GM12873 (cell line): ENCODE measurements at regions not wholly inside any gene's neighbourhood (a gene's known extent, or its start where the extent isn't known, plus 50 kb on each side); places are given as distances from the start of the nearest gene placed in this dataset.

Experiments used
- CTCF ChIP-seq: IDR thresholded peaks from 2 replicates; pipeline ENCODE4 v1.5.1; 2012; ENCODE audit warnings: low read depth, mild to moderate bottlenecking, moderate library complexity, low read length, control low read depth; ENCODE audit not compliant: insufficient read depth; ENCODE audit errors: missing control alignments

GRCh38 chr2:48157150-48157549 is 157.3 kb upstream of the FOXN2 start:
- no peak for TF ChIP-seq CTCF

- no peak for TF ChIP-seq CTCF
Observed at GRCh38 chr2:48161628-48162027, 152.9 kb upstream of the FOXN2 start.

GRCh38 chr2:48162742-48163141 is 151.7 kb upstream of the FOXN2 start:
- no peak for TF ChIP-seq CTCF

- TF ChIP-seq CTCF, result no peak
Observed at GRCh38 chr2:48165070-48165753, 149.3 kb upstream of the FOXN2 start.

- no peak for TF ChIP-seq CTCF
Observed at GRCh38 chr2:48169141-48169592, 145.3 kb upstream of the FOXN2 start.

GRCh38 chr2:48170281-48170680 is 144.2 kb upstream of the FOXN2 start:
- no peak for TF ChIP-seq CTCF

GRCh38 chr2:48173141-48173540 is 141.3 kb upstream of the FOXN2 start:
- no peak for TF ChIP-seq CTCF
